Upper lobe of left lung (tissue), 6 donors: ENCODE measurements at regions not wholly inside any gene's neighbourhood (a gene's known extent, or its start where the extent isn't known, plus 50 kb on each side); places are given as distances from the start of the nearest gene placed in this dataset.

Experiments used
- ATAC-seq, 2 donors: fragments of 200-7000 bp; cut with Tn5 transposase; one replicate each; pipeline ENCODE4 v1.9.1; 2022; ENCODE audit warnings: mild to moderate bottlenecking in 2 of 2, moderate library complexity in 2 of 2; ENCODE audit not compliant: low FRiP score in 2 of 2
- DNase-seq, 2 donors: peaks; one replicate each; pipeline ENCODE4 v3.0.0-alpha.2; 2019 to 2020
- H3K27ac ChIP-seq, 4 donors: fragments of 200-600 bp; sonication (generic); one replicate each; pipeline ENCODE4 v1.5.1; 2016 to 2019
- H3K27me3 ChIP-seq, 4 donors: fragments of 200-600 bp; sonication (generic); one replicate each; pipeline ENCODE4 v1.5.1; 2017 to 2019
- H3K36me3 ChIP-seq, 4 donors: fragments of 200-600 bp; sonication (generic); one replicate each; pipeline ENCODE4 v1.5.1; 2016 to 2019
- H3K4me1 ChIP-seq, 4 donors: fragments of 200-600 bp; sonication (generic); one replicate each; pipeline ENCODE4 v1.5.1; 2018 to 2019
- H3K4me3 ChIP-seq, 4 donors: fragments of 200-600 bp; sonication (generic); one replicate each; pipeline ENCODE4 v1.5.1; 2017 to 2019; ENCODE audit warnings: mild to moderate bottlenecking in 2 of 4, moderate library complexity in 1 of 4
- H3K9me3 ChIP-seq, 4 donors: fragments of 200-600 bp; sonication (generic); one replicate each; pipeline ENCODE4 v1.5.1; 2018 to 2019
- CTCF ChIP-seq, 6 experiments: fragments of 450-650 bp in 4 of 6; fragments of 200-600 bp in 2 of 6; sonication (generic) in 2 of 6; IDR thresholded peaks; one replicate each; pipeline ENCODE4 v1.5.1; 2016 to 2019; ENCODE audit warnings: antibody characterized with exemption in 6 of 6
- EP300 ChIP-seq, 4 donors: sonication (generic); formaldehyde crosslinking; IDR thresholded peaks; one replicate each; pipeline ENCODE4 v1.5.1; 2017; ENCODE audit warnings: antibody characterized with exemption in 4 of 4, control low read depth in 2 of 4
- POLR2A ChIP-seq, 4 donors: fragments of 450-650 bp; IDR thresholded peaks; one replicate each; pipeline ENCODE4 v1.5.1; 2016 to 2017; ENCODE audit warnings: antibody characterized with exemption in 4 of 4, mild to moderate bottlenecking in 2 of 4
- POLR2AphosphoS5 ChIP-seq, 2 donors: sonication (generic); formaldehyde crosslinking; IDR thresholded peaks; one replicate each; pipeline ENCODE4 v1.5.1; 2017; ENCODE audit warnings: antibody characterized with exemption in 2 of 2
- WGBS, 2 donors: methylation state at CpG; one replicate each; pipeline ENCODE4 v1.1.5; 2017 to 2018; 5-methylcytosine and 5-hydroxymethylcytosine counted together
- donor health status: DM: no; HTN: no; CAD: no; lungs with moderate emphysema.
- donor health status: DM: no; HTN: yes; CAD: no; lungs with severe emphysema.

- no peaks in the 10 kb centered on the region for H3K9me3 ChIP-seq
- no peak for ATAC-seq
- TF ChIP-seq CTCF (IDR thresholded peaks at IDR 0.05) (no peak), EP300 (IDR thresholded peaks at IDR 0.05) (no peak), POLR2AphosphoS5 (IDR thresholded peaks at IDR 0.05) (no peak), POLR2A (IDR thresholded peaks at IDR 0.05) (no peak)
Observed at GRCh38 chr7:97513326-97513725, 218.6 kb upstream of the TAC1 start.

GRCh38 chr7:97541188-97541587 is 190.7 kb upstream of the TAC1 start:
- Histone ChIP-seq H3K36me3 (no peaks in the 10 kb centered on the region), H3K27ac (no peak overlapping the region), H3K27me3 (no peaks in the 10 kb centered on the region), H3K9me3 (peaks cover 0 to 3% (median 0%) of the 10 kb centered on the region in 4 donors), H3K4me1 (no peaks in the 10 kb centered on the region), H3K4me3 (no peak overlapping the region)
- ATAC-seq (no peak), DNase-seq (peak in 1 of 2 donors; percentile 79)
- TF ChIP-seq EP300 (IDR thresholded peaks at IDR 0.05) (no peak), POLR2A (IDR thresholded peaks at IDR 0.05) (no peak), POLR2AphosphoS5 (IDR thresholded peaks at IDR 0.05) (no peak), CTCF (IDR thresholded peaks at IDR 0.05) (no peak)
- WGBS, 2 donors = 93 to 96% methylated on average over 3 to 13 of the region's 14 CpGs

More at GRCh38 chr7:97513326-97513725, 218.6 kb upstream of the TAC1 start:
- H3K27ac ChIP-seq = no peak overlapping the region
- H3K4me1 ChIP-seq = no peaks in the 10 kb centered on the region
- no peak for DNase-seq
- no peaks in the 10 kb centered on the region for H3K27me3 ChIP-seq
- no peaks in the 10 kb centered on the region for H3K36me3 ChIP-seq
- H3K4me3 ChIP-seq = no peak overlapping the region

GRCh38 chr7:97555857-97556421 is 175.9 kb upstream of the TAC1 start:
- H3K36me3 ChIP-seq = no peaks in the 10 kb centered on the region
- no peaks in the 10 kb centered on the region for H3K9me3 ChIP-seq
- H3K27ac ChIP-seq = no peak overlapping the region
- TF ChIP-seq EP300 (IDR thresholded peaks at IDR 0.05) (no peak), CTCF (IDR thresholded peaks at IDR 0.05) (no peak), POLR2A (IDR thresholded peaks at IDR 0.05) (no peak), POLR2AphosphoS5 (IDR thresholded peaks at IDR 0.05) (no peak)
- ATAC-seq (no peak), DNase-seq (no peak)
- WGBS, 2 donors = 68 to 74% methylated on average over 8 of the region's 8 CpGs
- no peak overlapping the region for H3K4me3 ChIP-seq
- no peaks in the 10 kb centered on the region for H3K4me1 ChIP-seq
- H3K27me3 ChIP-seq = no peaks in the 10 kb centered on the region

GRCh38 chr7:97565665-97566064 is 166.2 kb upstream of the TAC1 start:
- no peak for ATAC-seq

More at GRCh38 chr7:97565665-97566064, 166.2 kb upstream of the TAC1 start:
- H3K36me3 ChIP-seq = no peaks in the 10 kb centered on the region
- H3K9me3 ChIP-seq = no peaks in the 10 kb centered on the region
- no peaks in the 10 kb centered on the region for H3K4me1 ChIP-seq
- DNase-seq = no peak
- H3K27me3 ChIP-seq = no peaks in the 10 kb centered on the region
- WGBS, 2 donors = 95 to 98% methylated on average over 4 of the region's 4 CpGs
- TF ChIP-seq POLR2AphosphoS5 (IDR thresholded peaks at IDR 0.05) (no peak), EP300 (IDR thresholded peaks at IDR 0.05) (no peak), POLR2A (IDR thresholded peaks at IDR 0.05) (no peak), CTCF (IDR thresholded peaks at IDR 0.05) (no peak)
- H3K4me3 ChIP-seq = no peak overlapping the region
- H3K27ac ChIP-seq = no peak overlapping the region
